ENCODE measurements at regions not wholly inside any gene's neighbourhood (a gene's known extent, or its start where the extent isn't known, plus 50 kb on each side); places are given as distances from the start of the nearest gene placed in this dataset.

DNA sequence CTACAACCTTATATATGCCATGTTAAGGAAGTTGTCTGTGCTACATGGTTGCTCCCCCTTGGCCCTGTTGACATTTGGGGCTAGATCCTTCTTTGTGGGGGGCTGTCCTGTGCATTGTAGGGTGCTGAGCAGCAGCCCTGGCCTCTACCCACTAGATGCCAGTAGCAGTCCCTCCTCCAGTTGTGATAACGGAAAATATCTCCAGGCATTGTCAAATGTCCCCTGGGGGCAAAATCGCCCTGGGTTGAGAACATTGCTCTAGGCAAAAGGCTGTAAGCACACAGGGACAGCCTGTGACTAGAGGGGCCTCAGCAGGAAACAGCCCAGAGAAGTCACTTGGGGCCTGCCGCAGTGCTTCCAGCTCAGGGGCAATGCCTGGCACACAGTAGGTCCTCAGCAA, 1100.3 kb downstream of the BCL11B start:
- TF ChIP-seq TAF1 (IDR thresholded peaks at IDR 0.05; ENCODE audit: low read depth, low read length): no peak
- no peak for TF ChIP-seq POU2F2 (IDR thresholded peaks at IDR 0.05; ENCODE audit: low read depth, low read length)
- TF ChIP-seq POLR2A (IDR thresholded peaks at IDR 0.05; ENCODE audit: low read depth, low read length): no peak
- TF ChIP-seq SPI1 (IDR thresholded peaks at IDR 0.05; ENCODE audit: low read depth, low read length): no peak
- no peak for DNase-seq (ENCODE audit: insufficient read length, low spot score)
- no peak for FAIRE-seq

DNA sequence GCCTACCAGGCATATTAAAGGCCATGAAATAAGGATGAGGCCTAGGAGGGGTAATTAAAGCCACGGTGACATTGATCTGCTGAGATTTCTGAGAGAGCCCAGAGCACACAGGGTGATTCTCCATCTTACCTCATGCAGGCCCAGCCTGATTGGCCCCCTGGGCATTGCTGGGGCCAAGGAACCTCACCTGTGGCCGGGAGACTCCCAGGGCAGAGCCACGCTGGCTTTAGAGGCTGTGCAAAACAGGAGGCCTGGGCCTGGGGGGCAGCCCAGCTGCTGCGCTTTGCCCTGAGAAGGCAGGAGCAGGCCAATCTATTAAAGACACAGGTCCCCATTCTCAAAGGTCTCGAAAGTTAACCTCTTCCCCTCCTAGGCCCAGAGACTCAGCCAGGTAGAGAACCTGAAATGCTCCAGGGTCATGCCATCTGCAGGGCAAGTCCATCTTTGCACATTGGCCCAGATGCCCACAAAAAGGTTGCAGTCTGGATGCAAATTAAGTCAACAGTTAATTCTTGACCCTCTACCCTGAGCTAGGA, 1099.7 kb downstream of the BCL11B start:
- DNase-seq (ENCODE audit: insufficient read length, low spot score): no peak
- FAIRE-seq: no peak
- no peak for TF ChIP-seq TAF1 (IDR thresholded peaks at IDR 0.05; ENCODE audit: low read depth, low read length)
- TF ChIP-seq PAX5 (IDR thresholded peaks at IDR 0.05; ENCODE audit: insufficient read depth, low read length, severe bottlenecking): no peak

DNA sequence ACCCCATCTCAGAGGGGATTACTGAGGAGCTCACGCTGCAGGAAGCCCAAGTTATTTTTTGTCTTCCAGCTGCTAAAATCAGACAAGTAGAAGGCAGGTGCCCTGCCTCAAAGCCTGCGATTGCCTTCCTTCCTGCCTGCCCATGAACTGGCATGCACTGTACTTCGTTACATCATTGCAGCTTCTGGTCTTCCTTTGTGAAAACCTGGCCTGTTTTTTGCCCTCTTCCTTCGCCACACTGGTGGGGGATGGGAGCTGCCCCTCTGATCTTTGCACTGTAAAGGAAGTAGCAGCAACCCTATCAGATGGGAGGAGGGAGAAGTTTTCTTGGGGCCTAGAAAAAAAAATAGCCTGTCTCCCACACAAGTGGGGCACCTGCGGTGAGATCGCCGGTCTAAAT, 1098.7 kb downstream of the BCL11B start:
- DNase-seq (ENCODE audit: insufficient read length, low spot score): no peak
- no peak for TF ChIP-seq POU2F2 (IDR thresholded peaks at IDR 0.05; ENCODE audit: low read depth, low read length)
- no peak for TF ChIP-seq TAF1 (IDR thresholded peaks at IDR 0.05; ENCODE audit: low read depth, low read length)
- TF ChIP-seq PAX5 (IDR thresholded peaks at IDR 0.05; ENCODE audit: insufficient read depth, low read length, severe bottlenecking): no peak
- TF ChIP-seq POLR2AphosphoS5 (IDR thresholded peaks at IDR 0.05; ENCODE audit: low read depth, low read length): no peak
- no peak for TF ChIP-seq SPI1 (IDR thresholded peaks at IDR 0.05; ENCODE audit: low read depth, low read length)
- no peak for TF ChIP-seq POLR2A (IDR thresholded peaks at IDR 0.05; ENCODE audit: low read depth, low read length)
- FAIRE-seq: no peak

GRCh38 chr14:98174041-98174440, 1098.0 kb downstream of the BCL11B start:
- TF ChIP-seq POU2F2 (IDR thresholded peaks at IDR 0.05; ENCODE audit: low read depth, low read length) (no peak), SPI1 (IDR thresholded peaks at IDR 0.05; ENCODE audit: low read depth, low read length) (no peak), POLR2AphosphoS5 (IDR thresholded peaks at IDR 0.05; ENCODE audit: low read depth, low read length) (no peak), POLR2A (IDR thresholded peaks at IDR 0.05; ENCODE audit: low read depth, low read length) (no peak), TAF1 (IDR thresholded peaks at IDR 0.05; ENCODE audit: low read depth, low read length) (no peak), PAX5 (IDR thresholded peaks at IDR 0.05; ENCODE audit: insufficient read depth, low read length, severe bottlenecking) (no peak)
- DNase-seq (ENCODE audit: insufficient read length, low spot score) (no peak), FAIRE-seq (no peak)

DNA sequence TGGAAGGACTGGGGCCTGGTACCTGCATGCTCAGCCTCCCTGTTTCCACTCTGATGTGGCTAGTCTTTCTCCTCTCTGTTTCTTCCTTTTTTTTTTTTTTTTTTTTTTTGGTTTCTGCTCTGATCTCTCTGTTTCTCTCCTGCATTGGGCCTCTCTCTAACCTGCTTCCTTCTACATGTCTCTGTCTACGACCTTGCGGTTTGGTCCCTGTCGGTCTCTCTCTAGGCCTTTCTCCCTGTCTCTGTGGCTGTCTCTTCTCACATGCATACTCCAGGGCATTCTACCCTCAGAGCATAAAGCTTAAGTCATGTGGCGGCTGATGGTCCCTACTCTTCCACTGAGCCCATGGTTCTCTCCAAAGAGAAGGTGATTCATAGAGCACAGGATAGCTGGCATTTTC, 1096.6 kb downstream of the BCL11B start:
- TF ChIP-seq POLR2A (IDR thresholded peaks at IDR 0.05; ENCODE audit: low read depth, low read length) (no peak), POU2F2 (IDR thresholded peaks at IDR 0.05; ENCODE audit: low read depth, low read length) (no peak), TAF1 (IDR thresholded peaks at IDR 0.05; ENCODE audit: low read depth, low read length) (no peak), PAX5 (IDR thresholded peaks at IDR 0.05; ENCODE audit: insufficient read depth, low read length, severe bottlenecking) (no peak), SPI1 (IDR thresholded peaks at IDR 0.05; ENCODE audit: low read depth, low read length) (no peak), POLR2AphosphoS5 (IDR thresholded peaks at IDR 0.05; ENCODE audit: low read depth, low read length) (no peak)
- FAIRE-seq (no peak), DNase-seq (ENCODE audit: insufficient read length, low spot score) (no peak)

- no peak for DNase-seq (ENCODE audit: insufficient read length, low spot score)
- FAIRE-seq: no peak
- TF ChIP-seq TAF1 (IDR thresholded peaks at IDR 0.05; ENCODE audit: low read depth, low read length) (no peak), PAX5 (IDR thresholded peaks at IDR 0.05; ENCODE audit: insufficient read depth, low read length, severe bottlenecking) (no peak), POLR2A (IDR thresholded peaks at IDR 0.05; ENCODE audit: low read depth, low read length) (no peak)
Observed at GRCh38 chr14:98175881-98176280, 1096.1 kb downstream of the BCL11B start.

- TF ChIP-seq POLR2A (IDR thresholded peaks at IDR 0.05; ENCODE audit: low read depth, low read length) (no peak), POU2F2 (IDR thresholded peaks at IDR 0.05; ENCODE audit: low read depth, low read length) (no peak), PAX5 (IDR thresholded peaks at IDR 0.05; ENCODE audit: insufficient read depth, low read length, severe bottlenecking) (no peak), TAF1 (IDR thresholded peaks at IDR 0.05; ENCODE audit: low read depth, low read length) (no peak), SPI1 (IDR thresholded peaks at IDR 0.05; ENCODE audit: low read depth, low read length) (no peak), POLR2AphosphoS5 (IDR thresholded peaks at IDR 0.05; ENCODE audit: low read depth, low read length) (no peak)
- DNase-seq (ENCODE audit: insufficient read length, low spot score): no peak
- FAIRE-seq: no peak
Observed at GRCh38 chr14:98176892-98177291, 1095.1 kb downstream of the BCL11B start.

- FAIRE-seq (no peak), DNase-seq (ENCODE audit: insufficient read length, low spot score) (no peak)
- TF ChIP-seq POU2F2 (IDR thresholded peaks at IDR 0.05; ENCODE audit: low read depth, low read length) (no peak), PAX5 (IDR thresholded peaks at IDR 0.05; ENCODE audit: insufficient read depth, low read length, severe bottlenecking) (no peak), TAF1 (IDR thresholded peaks at IDR 0.05; ENCODE audit: low read depth, low read length) (no peak), POLR2A (IDR thresholded peaks at IDR 0.05; ENCODE audit: low read depth, low read length) (no peak), POLR2AphosphoS5 (IDR thresholded peaks at IDR 0.05; ENCODE audit: low read depth, low read length) (no peak), SPI1 (IDR thresholded peaks at IDR 0.05; ENCODE audit: low read depth, low read length) (no peak)
Observed at GRCh38 chr14:98177551-98177950, 1094.4 kb downstream of the BCL11B start.

- FAIRE-seq (no peak), DNase-seq (ENCODE audit: insufficient read length, low spot score) (no peak)
- TF ChIP-seq POU2F2 (IDR thresholded peaks at IDR 0.05; ENCODE audit: low read depth, low read length): no peak
- TF ChIP-seq POLR2AphosphoS5 (IDR thresholded peaks at IDR 0.05; ENCODE audit: low read depth, low read length): no peak
- no peak for TF ChIP-seq TAF1 (IDR thresholded peaks at IDR 0.05; ENCODE audit: low read depth, low read length)
Observed at GRCh38 chr14:98181241-98181640, 1090.8 kb downstream of the BCL11B start.

GRCh38 chr14:98181768-98182167, 1090.2 kb downstream of the BCL11B start:
- FAIRE-seq: no peak
- DNase-seq (ENCODE audit: insufficient read length, low spot score): no peak
- TF ChIP-seq TAF1 (IDR thresholded peaks at IDR 0.05; ENCODE audit: low read depth, low read length): no peak
- no peak for TF ChIP-seq SPI1 (IDR thresholded peaks at IDR 0.05; ENCODE audit: low read depth, low read length)
- TF ChIP-seq PAX5 (IDR thresholded peaks at IDR 0.05; ENCODE audit: insufficient read depth, low read length, severe bottlenecking): no peak
- TF ChIP-seq POLR2A (IDR thresholded peaks at IDR 0.05; ENCODE audit: low read depth, low read length): no peak
- TF ChIP-seq POLR2AphosphoS5 (IDR thresholded peaks at IDR 0.05; ENCODE audit: low read depth, low read length): no peak
- TF ChIP-seq POU2F2 (IDR thresholded peaks at IDR 0.05; ENCODE audit: low read depth, low read length): no peak

Measured in GM12891 (cell line).